HEK293 (cell line): ENCODE measurements at regions not wholly inside any gene's neighbourhood (a gene's known extent, or its start where the extent isn't known, plus 50 kb on each side); places are given as distances from the start of the nearest gene placed in this dataset.
A peak's percentile ranks its signal among the peaks of the same experiment; 100 is the strongest.

Experiments
- FEZF1 ChIP-seq: fragments of 450-650 bp; formaldehyde crosslinking; IDR thresholded peaks from 2 replicates; pipeline ENCODE4 v1.5.1; 2016; ENCODE audit warnings: missing biosample characterization, missing genetic modification characterization
- GLIS1 ChIP-seq: fragments of 450-650 bp; formaldehyde crosslinking; IDR thresholded peaks from 2 replicates; pipeline ENCODE4 v1.5.1; 2016; ENCODE audit warnings: missing biosample characterization, missing genetic modification characterization
- HOXA7 ChIP-seq: sonication (generic); formaldehyde crosslinking; IDR thresholded peaks from 2 replicates; pipeline ENCODE4 v1.8.1; 2022; ENCODE audit warnings: missing genetic modification reagents, borderline replicate concordance
- HOXC10 ChIP-seq: sonication (generic); formaldehyde crosslinking; IDR thresholded peaks from 2 replicates; pipeline ENCODE4 v1.8.1; 2023; ENCODE audit warnings: mild to moderate bottlenecking, missing genetic modification reagents
- OSR2 ChIP-seq: fragments of 450-650 bp; formaldehyde crosslinking; IDR thresholded peaks from 2 replicates; pipeline ENCODE4 v1.5.1; 2016; ENCODE audit warnings: missing biosample characterization, missing genetic modification characterization
- SCRT1 ChIP-seq: fragments of 450-650 bp; formaldehyde crosslinking; IDR thresholded peaks from 2 replicates; pipeline ENCODE4 v1.5.1; 2016; ENCODE audit warnings: missing biosample characterization, missing genetic modification characterization, borderline replicate concordance
- TRIM28 ChIP-seq: IDR thresholded peaks from 2 replicates; pipeline ENCODE4 v1.6.1; 2011; ENCODE audit warnings: low read length, control low read depth, borderline replicate concordance
- YY2 ChIP-seq: fragments of 450-650 bp; formaldehyde crosslinking; IDR thresholded peaks from 2 replicates; pipeline ENCODE4 v1.5.1; 2016; ENCODE audit warnings: missing biosample characterization, missing genetic modification characterization
- ZNF211 ChIP-seq: fragments of 450-650 bp; formaldehyde crosslinking; IDR thresholded peaks from 2 replicates; pipeline ENCODE4 v1.5.1; 2016; ENCODE audit warnings: low read depth, missing biosample characterization, missing genetic modification characterization
- ZNF214 ChIP-seq: fragments of 450-650 bp; formaldehyde crosslinking; IDR thresholded peaks from 2 replicates; pipeline ENCODE4 v1.5.1; 2017; ENCODE audit warnings: missing biosample characterization, mild to moderate bottlenecking, missing genetic modification characterization, borderline replicate concordance
- ZNF354C ChIP-seq: fragments of 450-650 bp; formaldehyde crosslinking; IDR thresholded peaks from 2 replicates; pipeline ENCODE4 v1.5.1; 2016; ENCODE audit warnings: missing biosample characterization, missing genetic modification characterization, low read depth, borderline replicate concordance
- ZNF391 ChIP-seq: fragments of 450-650 bp; formaldehyde crosslinking; IDR thresholded peaks from 2 replicates; pipeline ENCODE4 v1.5.1; 2016; ENCODE audit warnings: low read depth, missing biosample characterization, missing genetic modification characterization, borderline replicate concordance
- ZNF433 ChIP-seq: fragments of 450-650 bp; formaldehyde crosslinking; IDR thresholded peaks from 2 replicates; pipeline ENCODE4 v1.5.1; 2016; ENCODE audit warnings: missing biosample characterization, missing genetic modification characterization, low read depth
- ZNF518A ChIP-seq: fragments of 450-650 bp; formaldehyde crosslinking; conservative IDR thresholded peaks from 2 replicates; pipeline ENCODE4 v1.5.1; 2016; ENCODE audit warnings: low read depth, missing biosample characterization, missing genetic modification characterization
- ZNF530 ChIP-seq: fragments of 450-650 bp; formaldehyde crosslinking; IDR thresholded peaks from 2 replicates; pipeline ENCODE4 v1.5.1; 2016; ENCODE audit warnings: low read depth, missing biosample characterization, missing genetic modification characterization
- ZNF596 ChIP-seq: fragments of 450-650 bp; IDR thresholded peaks from 2 replicates; pipeline ENCODE4 v1.5.0; 2018; ENCODE audit warnings: missing biosample characterization, mild to moderate bottlenecking, missing genetic modification characterization, moderate library complexity
- ZNF600 ChIP-seq: fragments of 450-650 bp; formaldehyde crosslinking; IDR thresholded peaks from 2 replicates; pipeline ENCODE4 v1.5.1; 2016; ENCODE audit warnings: missing biosample characterization, missing genetic modification characterization
- ZNF658 ChIP-seq: fragments of 450-650 bp; formaldehyde crosslinking; IDR thresholded peaks from 2 replicates; pipeline ENCODE4; 2016; ENCODE audit warnings: missing biosample characterization, missing genetic modification characterization
- ZNF677 ChIP-seq: fragments of 450-650 bp; IDR thresholded peaks from 2 replicates; pipeline ENCODE4 v1.5.0; 2018; ENCODE audit warnings: missing biosample characterization, mild to moderate bottlenecking, missing genetic modification characterization, moderate library complexity
- ZNF768 ChIP-seq: fragments of 450-650 bp; formaldehyde crosslinking; IDR thresholded peaks from 2 replicates; pipeline ENCODE4 v1.5.1; 2018; ENCODE audit warnings: missing biosample characterization, mild to moderate bottlenecking, missing genetic modification characterization
- ZNF777 ChIP-seq: fragments of 450-650 bp; formaldehyde crosslinking; IDR thresholded peaks from 2 replicates; pipeline ENCODE4 v1.5.1; 2017; ENCODE audit warnings: missing biosample characterization, missing genetic modification characterization, borderline replicate concordance
- TF ChIP-seq, protein P1 (sequence below): fragments of 450-650 bp; formaldehyde crosslinking; IDR thresholded peaks from 2 replicates; pipeline ENCODE4 v1.5.1; 2016; ENCODE audit warnings: missing biosample characterization, missing genetic modification characterization
- TF ChIP-seq, protein P2 (sequence below): fragments of 450-650 bp; formaldehyde crosslinking; IDR thresholded peaks from 2 replicates; pipeline ENCODE4 v1.5.1; 2016; ENCODE audit warnings: missing biosample characterization, missing genetic modification characterization
- TF ChIP-seq, protein P3 (sequence below): fragments of 450-650 bp; formaldehyde crosslinking; IDR thresholded peaks from 2 replicates; pipeline ENCODE4 v1.5.1; 2016; ENCODE audit warnings: missing biosample characterization, missing genetic modification characterization, borderline replicate concordance
- TF ChIP-seq, protein P4 (sequence below): fragments of 450-650 bp; IDR thresholded peaks from 2 replicates; pipeline ENCODE4 v1.5.1; 2018; ENCODE audit warnings: missing biosample characterization, missing genetic modification characterization

GRCh38 chr5:175257128-175257846, 186.7 kb downstream of the DRD1 start (continued):
- TF ChIP-seq ZNF518A (no peak), ZNF658 (no peak), ZNF777 (tag by site-specific recombination) (no peak), ZNF530 (tag by site-specific recombination) (no peak), ZNF214 (tag by site-specific recombination) (no peak), ZNF677 (tag by site-specific recombination) (no peak), ZNF768 (tag by site-specific recombination) (no peak), ZNF391 (tag by site-specific recombination) (no peak), GLIS1 (tag by site-specific recombination) (peak; percentile 31; the same call in 1 of the 2 replicates), ZNF600 (no peak), SCRT1 (tag by site-specific recombination) (peak; percentile 43; the same call in 1 of the 2 replicates), TRIM28 (no peak), HOXA7 (CRISPR knock-in tag) (no peak), FEZF1 (tag by site-specific recombination) (0 out of 2 replicates have a peak, but pooled peaks have one; percentile 11), ZNF354C (tag by site-specific recombination) (no peak), OSR2 (no peak), ZNF211 (tag by site-specific recombination) (no peak), HOXC10 (CRISPR knock-in tag) (no peak), ZNF433 (tag by site-specific recombination) (no peak), ZNF596 (tag by site-specific recombination) (no peak), YY2 (tag by site-specific recombination) (no peak)
- TF ChIP-seq, protein P1, sequence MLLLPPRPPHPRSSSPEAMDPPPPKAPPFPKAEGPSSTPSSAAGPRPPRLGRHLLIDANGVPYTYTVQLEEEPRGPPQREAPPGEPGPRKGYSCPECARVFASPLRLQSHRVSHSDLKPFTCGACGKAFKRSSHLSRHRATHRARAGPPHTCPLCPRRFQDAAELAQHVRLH: no peak
- TF ChIP-seq, protein P2, sequence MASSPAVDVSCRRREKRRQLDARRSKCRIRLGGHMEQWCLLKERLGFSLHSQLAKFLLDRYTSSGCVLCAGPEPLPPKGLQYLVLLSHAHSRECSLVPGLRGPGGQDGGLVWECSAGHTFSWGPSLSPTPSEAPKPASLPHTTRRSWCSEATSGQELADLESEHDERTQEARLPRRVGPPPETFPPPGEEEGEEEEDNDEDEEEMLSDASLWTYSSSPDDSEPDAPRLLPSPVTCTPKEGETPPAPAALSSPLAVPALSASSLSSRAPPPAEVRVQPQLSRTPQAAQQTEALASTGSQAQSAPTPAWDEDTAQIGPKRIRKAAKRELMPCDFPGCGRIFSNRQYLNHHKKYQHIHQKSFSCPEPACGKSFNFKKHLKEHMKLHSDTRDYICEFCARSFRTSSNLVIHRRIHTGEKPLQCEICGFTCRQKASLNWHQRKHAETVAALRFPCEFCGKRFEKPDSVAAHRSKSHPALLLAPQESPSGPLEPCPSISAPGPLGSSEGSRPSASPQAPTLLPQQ (tag by site-specific recombination): no peak
- TF ChIP-seq, protein P3, sequence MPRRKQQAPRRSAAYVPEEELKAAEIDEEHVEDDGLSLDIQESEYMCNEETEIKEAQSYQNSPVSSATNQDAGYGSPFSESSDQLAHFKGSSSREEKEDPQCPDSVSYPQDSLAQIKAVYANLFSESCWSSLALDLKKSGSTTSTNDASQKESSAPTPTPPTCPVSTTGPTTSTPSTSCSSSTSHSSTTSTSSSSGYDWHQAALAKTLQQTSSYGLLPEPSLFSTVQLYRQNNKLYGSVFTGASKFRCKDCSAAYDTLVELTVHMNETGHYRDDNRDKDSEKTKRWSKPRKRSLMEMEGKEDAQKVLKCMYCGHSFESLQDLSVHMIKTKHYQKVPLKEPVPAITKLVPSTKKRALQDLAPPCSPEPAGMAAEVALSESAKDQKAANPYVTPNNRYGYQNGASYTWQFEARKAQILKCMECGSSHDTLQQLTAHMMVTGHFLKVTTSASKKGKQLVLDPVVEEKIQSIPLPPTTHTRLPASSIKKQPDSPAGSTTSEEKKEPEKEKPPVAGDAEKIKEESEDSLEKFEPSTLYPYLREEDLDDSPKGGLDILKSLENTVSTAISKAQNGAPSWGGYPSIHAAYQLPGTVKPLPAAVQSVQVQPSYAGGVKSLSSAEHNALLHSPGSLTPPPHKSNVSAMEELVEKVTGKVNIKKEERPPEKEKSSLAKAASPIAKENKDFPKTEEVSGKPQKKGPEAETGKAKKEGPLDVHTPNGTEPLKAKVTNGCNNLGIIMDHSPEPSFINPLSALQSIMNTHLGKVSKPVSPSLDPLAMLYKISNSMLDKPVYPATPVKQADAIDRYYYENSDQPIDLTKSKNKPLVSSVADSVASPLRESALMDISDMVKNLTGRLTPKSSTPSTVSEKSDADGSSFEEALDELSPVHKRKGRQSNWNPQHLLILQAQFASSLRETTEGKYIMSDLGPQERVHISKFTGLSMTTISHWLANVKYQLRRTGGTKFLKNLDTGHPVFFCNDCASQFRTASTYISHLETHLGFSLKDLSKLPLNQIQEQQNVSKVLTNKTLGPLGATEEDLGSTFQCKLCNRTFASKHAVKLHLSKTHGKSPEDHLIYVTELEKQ (tag by site-specific recombination): no peak
- TF ChIP-seq, protein P4, sequence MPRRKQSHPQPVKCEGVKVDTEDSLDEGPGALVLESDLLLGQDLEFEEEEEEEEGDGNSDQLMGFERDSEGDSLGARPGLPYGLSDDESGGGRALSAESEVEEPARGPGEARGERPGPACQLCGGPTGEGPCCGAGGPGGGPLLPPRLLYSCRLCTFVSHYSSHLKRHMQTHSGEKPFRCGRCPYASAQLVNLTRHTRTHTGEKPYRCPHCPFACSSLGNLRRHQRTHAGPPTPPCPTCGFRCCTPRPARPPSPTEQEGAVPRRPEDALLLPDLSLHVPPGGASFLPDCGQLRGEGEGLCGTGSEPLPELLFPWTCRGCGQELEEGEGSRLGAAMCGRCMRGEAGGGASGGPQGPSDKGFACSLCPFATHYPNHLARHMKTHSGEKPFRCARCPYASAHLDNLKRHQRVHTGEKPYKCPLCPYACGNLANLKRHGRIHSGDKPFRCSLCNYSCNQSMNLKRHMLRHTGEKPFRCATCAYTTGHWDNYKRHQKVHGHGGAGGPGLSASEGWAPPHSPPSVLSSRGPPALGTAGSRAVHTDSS: no peak
